ENCODE measurements at regions not wholly inside any gene's neighbourhood (a gene's known extent, or its start where the extent isn't known, plus 50 kb on each side); places are given as distances from the start of the nearest gene placed in this dataset.

- H3K36me3 ChIP-seq (ENCODE audit: control insufficient read depth in 3 of 3, insufficient read depth in 2 of 3, low read depth in 1 of 3, low read length in 3 of 3), result no peaks in the 10 kb centered on the region
- DNase-seq (no peak), FAIRE-seq (no peak)
- WGBS, 3 donors, result 90 to 98% (median 95%) methylated on average over 5 of the region's 5 CpGs
- H3K9me3 ChIP-seq (ENCODE audit: control insufficient read depth in 2 of 2, insufficient read depth in 1 of 2, low read depth in 1 of 2, low read length in 1 of 2), result no peaks in the 10 kb centered on the region
- H3K4me3 ChIP-seq (ENCODE audit: low read depth in 1 of 3, low read length in 3 of 3), result no peak overlapping the region
- H3K4me1 ChIP-seq (ENCODE audit: control insufficient read depth in 3 of 3, insufficient read depth in 2 of 3, low read depth in 1 of 3, low read length in 2 of 3), result no peaks in the 10 kb centered on the region
- no peak overlapping the region for H3K27ac ChIP-seq (ENCODE audit: low read depth in 1 of 3, low read length in 2 of 3)
- H3K27me3 ChIP-seq (ENCODE audit: control insufficient read depth in 3 of 3, insufficient read depth in 3 of 3, low read length in 3 of 3), result peaks cover 0 to 4% (median 0%) of the 10 kb centered on the region in 3 donors
Observed at GRCh38 chr5:142445266-142445665, 120.4 kb upstream of the SPRY4 start.

- 27 to 53% (median 40%) methylated on average over 12 of the region's 12 CpGs for WGBS, 3 donors
- FAIRE-seq, result no peak
- H3K27ac ChIP-seq (ENCODE audit: low read depth in 1 of 3, low read length in 2 of 3), result no peak overlapping the region
Observed at GRCh38 chr5:142441616-142442015, 116.8 kb upstream of the SPRY4 start.

GRCh38 chr5:142439207-142439860 lies 114.5 kb upstream of the SPRY4 start:
- H3K36me3 ChIP-seq (ENCODE audit: control insufficient read depth in 3 of 3, insufficient read depth in 2 of 3, low read depth in 1 of 3, low read length in 3 of 3), result no peaks in the 10 kb centered on the region
- no peaks in the 10 kb centered on the region for H3K9me3 ChIP-seq (ENCODE audit: control insufficient read depth in 2 of 2, insufficient read depth in 1 of 2, low read depth in 1 of 2, low read length in 1 of 2)
- no peaks in the 10 kb centered on the region for H3K4me1 ChIP-seq (ENCODE audit: control insufficient read depth in 3 of 3, insufficient read depth in 2 of 3, low read depth in 1 of 3, low read length in 2 of 3)
- H3K27ac ChIP-seq (ENCODE audit: low read depth in 1 of 3, low read length in 2 of 3), result peak overlapping the region in 1 of 3 donors; percentile 34
- no peak for FAIRE-seq
- no peak overlapping the region for H3K4me3 ChIP-seq (ENCODE audit: low read depth in 1 of 3, low read length in 3 of 3)
- WGBS, 3 donors, result 67 to 93% (median 84%) methylated on average over 7 of the region's 7 CpGs
- peaks cover 0 to 4% (median 0%) of the 10 kb centered on the region in 3 donors for H3K27me3 ChIP-seq (ENCODE audit: control insufficient read depth in 3 of 3, insufficient read depth in 3 of 3, low read length in 3 of 3)
- DNase-seq, result no peak

More at GRCh38 chr5:142441616-142442015, 116.8 kb upstream of the SPRY4 start:
- no peak overlapping the region for H3K4me3 ChIP-seq (ENCODE audit: low read depth in 1 of 3, low read length in 3 of 3)
- H3K4me1 ChIP-seq (ENCODE audit: control insufficient read depth in 3 of 3, insufficient read depth in 2 of 3, low read depth in 1 of 3, low read length in 2 of 3), result no peaks in the 10 kb centered on the region
- H3K36me3 ChIP-seq (ENCODE audit: control insufficient read depth in 3 of 3, insufficient read depth in 2 of 3, low read depth in 1 of 3, low read length in 3 of 3), result no peaks in the 10 kb centered on the region
- peaks cover 0 to 4% (median 0%) of the 10 kb centered on the region in 3 donors for H3K27me3 ChIP-seq (ENCODE audit: control insufficient read depth in 3 of 3, insufficient read depth in 3 of 3, low read length in 3 of 3)
- peak in 1 of 2 donors; percentile 46 for DNase-seq
- no peaks in the 10 kb centered on the region for H3K9me3 ChIP-seq (ENCODE audit: control insufficient read depth in 2 of 2, insufficient read depth in 1 of 2, low read depth in 1 of 2, low read length in 1 of 2)

- Histone ChIP-seq H3K27me3 (ENCODE audit: control insufficient read depth in 3 of 3, insufficient read depth in 3 of 3, low read length in 3 of 3) (peaks cover 0 to 4% (median 0%) of the 10 kb centered on the region in 3 donors), H3K27ac (ENCODE audit: low read depth in 1 of 3, low read length in 2 of 3) (no peak overlapping the region), H3K36me3 (ENCODE audit: control insufficient read depth in 3 of 3, insufficient read depth in 2 of 3, low read depth in 1 of 3, low read length in 3 of 3) (no peaks in the 10 kb centered on the region), H3K9me3 (ENCODE audit: control insufficient read depth in 2 of 2, insufficient read depth in 1 of 2, low read depth in 1 of 2, low read length in 1 of 2) (no peaks in the 10 kb centered on the region), H3K4me3 (ENCODE audit: low read depth in 1 of 3, low read length in 3 of 3) (no peak overlapping the region), H3K4me1 (ENCODE audit: control insufficient read depth in 3 of 3, insufficient read depth in 2 of 3, low read depth in 1 of 3, low read length in 2 of 3) (peaks cover 0 to 5% (median 0%) of the 10 kb centered on the region in 3 donors)
- no peak for DNase-seq
- WGBS, 3 donors, result 85 to 100% (median 96%) methylated on average over 2 of the region's 2 CpGs
- no peak for FAIRE-seq
Observed at GRCh38 chr5:142438573-142438972, 113.8 kb upstream of the SPRY4 start.

- DNase-seq (no peak), FAIRE-seq (no peak)
- Histone ChIP-seq H3K4me1 (ENCODE audit: control insufficient read depth in 3 of 3, insufficient read depth in 2 of 3, low read depth in 1 of 3, low read length in 2 of 3) (peaks cover 0 to 13% (median 0%) of the 10 kb centered on the region in 3 donors), H3K27ac (ENCODE audit: low read depth in 1 of 3, low read length in 2 of 3) (no peak overlapping the region), H3K9me3 (ENCODE audit: control insufficient read depth in 2 of 2, insufficient read depth in 1 of 2, low read depth in 1 of 2, low read length in 1 of 2) (no peaks in the 10 kb centered on the region), H3K36me3 (ENCODE audit: control insufficient read depth in 3 of 3, insufficient read depth in 2 of 3, low read depth in 1 of 3, low read length in 3 of 3) (no peaks in the 10 kb centered on the region), H3K27me3 (ENCODE audit: control insufficient read depth in 3 of 3, insufficient read depth in 3 of 3, low read length in 3 of 3) (peaks cover 0 to 4% (median 0%) of the 10 kb centered on the region in 3 donors), H3K4me3 (ENCODE audit: low read depth in 1 of 3, low read length in 3 of 3) (no peak overlapping the region)
- 77 to 91% (median 88%) methylated on average over 4 of the region's 4 CpGs for WGBS, 3 donors
Observed at GRCh38 chr5:142437563-142437962, 112.7 kb upstream of the SPRY4 start.

- Histone ChIP-seq H3K4me1 (ENCODE audit: control insufficient read depth in 3 of 3, insufficient read depth in 2 of 3, low read depth in 1 of 3, low read length in 2 of 3) (peaks cover 0 to 15% (median 3%) of the 10 kb centered on the region in 3 donors), H3K4me3 (ENCODE audit: low read depth in 1 of 3, low read length in 3 of 3) (no peak overlapping the region), H3K36me3 (ENCODE audit: control insufficient read depth in 3 of 3, insufficient read depth in 2 of 3, low read depth in 1 of 3, low read length in 3 of 3) (no peaks in the 10 kb centered on the region), H3K27me3 (ENCODE audit: control insufficient read depth in 3 of 3, insufficient read depth in 3 of 3, low read length in 3 of 3) (no peaks in the 10 kb centered on the region), H3K27ac (ENCODE audit: low read depth in 1 of 3, low read length in 2 of 3) (no peak overlapping the region), H3K9me3 (ENCODE audit: control insufficient read depth in 2 of 2, insufficient read depth in 1 of 2, low read depth in 1 of 2, low read length in 1 of 2) (no peaks in the 10 kb centered on the region)
- FAIRE-seq, result no peak
- DNase-seq, result no peak
- 74 to 80% (median 76%) methylated on average over 9 of the region's 9 CpGs for WGBS, 3 donors
Observed at GRCh38 chr5:142435410-142436115, 110.7 kb upstream of the SPRY4 start.

- Histone ChIP-seq H3K27me3 (ENCODE audit: control insufficient read depth in 3 of 3, insufficient read depth in 3 of 3, low read length in 3 of 3) (no peaks in the 10 kb centered on the region), H3K4me1 (ENCODE audit: control insufficient read depth in 3 of 3, insufficient read depth in 2 of 3, low read depth in 1 of 3, low read length in 2 of 3) (peaks cover 0 to 15% (median 3%) of the 10 kb centered on the region in 3 donors), H3K4me3 (ENCODE audit: low read depth in 1 of 3, low read length in 3 of 3) (no peak overlapping the region), H3K27ac (ENCODE audit: low read depth in 1 of 3, low read length in 2 of 3) (no peak overlapping the region), H3K9me3 (ENCODE audit: control insufficient read depth in 2 of 2, insufficient read depth in 1 of 2, low read depth in 1 of 2, low read length in 1 of 2) (no peaks in the 10 kb centered on the region), H3K36me3 (ENCODE audit: control insufficient read depth in 3 of 3, insufficient read depth in 2 of 3, low read depth in 1 of 3, low read length in 3 of 3) (no peaks in the 10 kb centered on the region)
- WGBS, 3 donors, result 92 to 96% (median 95%) methylated on average over 2 of the region's 2 CpGs
- DNase-seq, result no peak
- FAIRE-seq, result no peak
Observed at GRCh38 chr5:142434322-142434612, 109.4 kb upstream of the SPRY4 start.

GRCh38 chr5:142433526-142434321 lies 108.9 kb upstream of the SPRY4 start:
- Histone ChIP-seq H3K36me3 (ENCODE audit: control insufficient read depth in 3 of 3, insufficient read depth in 2 of 3, low read depth in 1 of 3, low read length in 3 of 3) (no peaks in the 10 kb centered on the region), H3K27ac (ENCODE audit: low read depth in 1 of 3, low read length in 2 of 3) (no peak overlapping the region), H3K27me3 (ENCODE audit: control insufficient read depth in 3 of 3, insufficient read depth in 3 of 3, low read length in 3 of 3) (no peaks in the 10 kb centered on the region), H3K4me3 (ENCODE audit: low read depth in 1 of 3, low read length in 3 of 3) (no peak overlapping the region), H3K9me3 (ENCODE audit: control insufficient read depth in 2 of 2, insufficient read depth in 1 of 2, low read depth in 1 of 2, low read length in 1 of 2) (no peaks in the 10 kb centered on the region), H3K4me1 (ENCODE audit: control insufficient read depth in 3 of 3, insufficient read depth in 2 of 3, low read depth in 1 of 3, low read length in 2 of 3) (peaks cover 0 to 15% (median 3%) of the 10 kb centered on the region in 3 donors)
- FAIRE-seq (no peak), DNase-seq (no peak)
- WGBS, 3 donors, result 48 to 74% (median 68%) methylated on average over 8 of the region's 8 CpGs
